HCT116 (cell line): ENCODE measurements at regions not wholly inside any gene's neighbourhood (a gene's known extent, or its start where the extent isn't known, plus 50 kb on each side); places are given as distances from the start of the nearest gene placed in this dataset.

Experiments
- CTCF ChIP-seq, 3 experiments: fragments of 200-600 bp in 1 of 3; sonication (generic) in 1 of 3; IDR thresholded peaks in 2 of 3; conservative IDR thresholded peaks in 1 of 3; 2 replicates each; pipeline ENCODE4 v1.5.1; 2012 to 2017; ENCODE audit warnings: low read depth in 2 of 3, low read length in 2 of 3, antibody characterized with exemption in 1 of 3, borderline replicate concordance in 1 of 3, control low read depth in 1 of 3, mild to moderate bottlenecking in 1 of 3, mixed read lengths in 1 of 3, mixed run types in 1 of 3, moderate library complexity in 1 of 3; ENCODE audit not compliant: insufficient read depth in 1 of 3
- RAD21 ChIP-seq: IDR thresholded peaks from 2 replicates; pipeline ENCODE4 v1.6.1; 2012; ENCODE audit warnings: low read depth, mild to moderate bottlenecking
- SRF ChIP-seq: IDR thresholded peaks from 2 replicates; pipeline ENCODE4 v1.6.1; 2012; ENCODE audit warnings: low read depth
- ZFX ChIP-seq: fragments of 450-650 bp; IDR thresholded peaks from 2 replicates; pipeline ENCODE4 v1.6.1; 2017
- TF ChIP-seq, protein P1 (sequence below): IDR thresholded peaks from 2 replicates; pipeline ENCODE4 v1.6.1; 2012; ENCODE audit warnings: low read depth

DNA sequence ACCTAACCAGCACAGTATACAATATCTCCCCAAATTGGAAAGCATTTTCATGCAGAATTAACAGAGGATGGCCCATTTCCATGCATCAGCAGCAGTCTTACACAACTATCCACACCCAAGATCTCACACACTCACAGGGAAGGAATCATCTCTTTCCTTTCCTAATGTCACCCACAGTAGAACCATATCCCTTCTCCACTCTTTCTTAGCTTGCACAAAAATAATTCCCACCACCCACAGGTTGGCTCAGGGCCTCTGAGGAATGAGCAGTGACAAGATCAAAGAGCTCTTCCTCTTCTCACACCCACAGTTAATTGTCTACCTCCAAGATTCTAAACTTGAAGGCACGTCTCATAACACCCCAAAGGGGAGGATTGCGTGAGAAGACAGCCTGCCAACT, 217.7 kb upstream of the VEGFC start:
- TF ChIP-seq ZFX (no peak), CTCF (IDR thresholded peaks at IDR 0.05 in 2 of 3, conservative IDR thresholded peaks at IDR 0.05 in 1 of 3; ENCODE audit: borderline replicate concordance in 1 of 3, insufficient read depth in 1 of 3, low read depth in 2 of 3, low read length in 2 of 3) (no peak), SRF (no peak), RAD21 (no peak)
- TF ChIP-seq, protein P1, sequence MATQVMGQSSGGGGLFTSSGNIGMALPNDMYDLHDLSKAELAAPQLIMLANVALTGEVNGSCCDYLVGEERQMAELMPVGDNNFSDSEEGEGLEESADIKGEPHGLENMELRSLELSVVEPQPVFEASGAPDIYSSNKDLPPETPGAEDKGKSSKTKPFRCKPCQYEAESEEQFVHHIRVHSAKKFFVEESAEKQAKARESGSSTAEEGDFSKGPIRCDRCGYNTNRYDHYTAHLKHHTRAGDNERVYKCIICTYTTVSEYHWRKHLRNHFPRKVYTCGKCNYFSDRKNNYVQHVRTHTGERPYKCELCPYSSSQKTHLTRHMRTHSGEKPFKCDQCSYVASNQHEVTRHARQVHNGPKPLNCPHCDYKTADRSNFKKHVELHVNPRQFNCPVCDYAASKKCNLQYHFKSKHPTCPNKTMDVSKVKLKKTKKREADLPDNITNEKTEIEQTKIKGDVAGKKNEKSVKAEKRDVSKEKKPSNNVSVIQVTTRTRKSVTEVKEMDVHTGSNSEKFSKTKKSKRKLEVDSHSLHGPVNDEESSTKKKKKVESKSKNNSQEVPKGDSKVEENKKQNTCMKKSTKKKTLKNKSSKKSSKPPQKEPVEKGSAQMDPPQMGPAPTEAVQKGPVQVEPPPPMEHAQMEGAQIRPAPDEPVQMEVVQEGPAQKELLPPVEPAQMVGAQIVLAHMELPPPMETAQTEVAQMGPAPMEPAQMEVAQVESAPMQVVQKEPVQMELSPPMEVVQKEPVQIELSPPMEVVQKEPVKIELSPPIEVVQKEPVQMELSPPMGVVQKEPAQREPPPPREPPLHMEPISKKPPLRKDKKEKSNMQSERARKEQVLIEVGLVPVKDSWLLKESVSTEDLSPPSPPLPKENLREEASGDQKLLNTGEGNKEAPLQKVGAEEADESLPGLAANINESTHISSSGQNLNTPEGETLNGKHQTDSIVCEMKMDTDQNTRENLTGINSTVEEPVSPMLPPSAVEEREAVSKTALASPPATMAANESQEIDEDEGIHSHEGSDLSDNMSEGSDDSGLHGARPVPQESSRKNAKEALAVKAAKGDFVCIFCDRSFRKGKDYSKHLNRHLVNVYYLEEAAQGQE, result no peak
